HT1080 (cell line): ENCODE measurements at regions not wholly inside any gene's neighbourhood (a gene's known extent, or its start where the extent isn't known, plus 50 kb on each side); places are given as distances from the start of the nearest gene placed in this dataset.
A peak's percentile ranks its signal among the peaks of the same experiment; 100 is the strongest.

Experiments used
- DNase-seq: peaks from one replicate; pipeline ENCODE4 v3.0.0-alpha.2; 2015; ENCODE audit warnings: low read depth

GRCh38 chr12:19624491-19624890 is 185.2 kb downstream of the AEBP2 start:
- DNase-seq, result no peak

GRCh38 chr12:19625551-19625950 is 186.3 kb downstream of the AEBP2 start:
- peak; percentile 19 for DNase-seq

- DNase-seq, result no peak
Measured at GRCh38 chr12:19627719-19628118, 188.4 kb downstream of the AEBP2 start.

GRCh38 chr12:19630536-19630935 is 191.2 kb downstream of the AEBP2 start:
- DNase-seq, result no peak

- no peak for DNase-seq
Measured at GRCh38 chr12:19633194-19633593, 193.9 kb downstream of the AEBP2 start.

- no peak for DNase-seq
Measured at GRCh38 chr12:19633641-19634040, 194.3 kb downstream of the AEBP2 start.

GRCh38 chr12:19639781-19640415 is 200.6 kb downstream of the AEBP2 start:
- DNase-seq, result no peak

- peak; percentile 25 for DNase-seq
Measured at GRCh38 chr12:19641235-19642080, 202.2 kb downstream of the AEBP2 start.

- DNase-seq, result no peak
Measured at GRCh38 chr12:19642345-19642744, 203.1 kb downstream of the AEBP2 start.

GRCh38 chr12:19643635-19644034 is 204.3 kb downstream of the AEBP2 start:
- peak; percentile 17 for DNase-seq

- DNase-seq, result no peak
Measured at GRCh38 chr12:19644571-19644970, 205.3 kb downstream of the AEBP2 start.

- no peak for DNase-seq
Measured at GRCh38 chr12:19645823-19646222, 206.5 kb downstream of the AEBP2 start.

GRCh38 chr12:19646599-19646998 is 207.3 kb downstream of the AEBP2 start:
- DNase-seq, result no peak

GRCh38 chr12:19647806-19648556 is 208.7 kb downstream of the AEBP2 start:
- no peak for DNase-seq

- no peak for DNase-seq
Measured at GRCh38 chr12:19648591-19648990, 209.3 kb downstream of the AEBP2 start.

GRCh38 chr12:19652386-19652785 is 213.1 kb downstream of the AEBP2 start:
- no peak for DNase-seq

GRCh38 chr12:19654650-19655376 is 215.5 kb downstream of the AEBP2 start:
- no peak for DNase-seq

- DNase-seq, result no peak
Measured at GRCh38 chr12:19657118-19657731, 217.9 kb downstream of the AEBP2 start.

- no peak for DNase-seq
Measured at GRCh38 chr12:19657732-19658130, 218.4 kb downstream of the AEBP2 start.

GRCh38 chr12:19659086-19659485 is 219.8 kb downstream of the AEBP2 start:
- no peak for DNase-seq

GRCh38 chr12:19659501-19659900 is 220.2 kb downstream of the AEBP2 start:
- DNase-seq, result no peak
